HCT116 (cell line): ENCODE measurements at regions not wholly inside any gene's neighbourhood (a gene's known extent, or its start where the extent isn't known, plus 50 kb on each side); places are given as distances from the start of the nearest gene placed in this dataset.
"Not testable (repeated sequence)": the region's sequence is repeated elsewhere in the genome, so short reads cannot be mapped to it uniquely, and the experiment has no call there.

Experiments
- ATAC-seq: fragments of 200-7000 bp; cut with Tn5 transposase; 2 replicates; pipeline ENCODE4 v1.9.1; 2020; ENCODE audit warnings: mild to moderate bottlenecking, moderate library complexity
- BruUV-seq: library from RNA; stranded (reverse); fragments of 400-500 nt; replicated peaks from 2 replicates; lab custom pipeline; 2021; lab: Mats Ljungman, UMichigan
- CTCF ChIA-PET: fragments of 300-600 bp; sonication (Branson Sonifier 250); formaldehyde crosslinking; loops from one replicate; lab custom pipeline; 2021; ENCODE audit warnings: antibody characterized with exemption; lab: Charles Lee
- POLR2A ChIA-PET: fragments of 300-600, 350-600 bp; sonication (Branson Sonifier 250); formaldehyde crosslinking; loops from one replicate; lab custom pipeline; 2021; ENCODE audit warnings: antibody characterized with exemption; lab: Charles Lee
- RAD21 ChIA-PET, 2 experiments: fragments of 300-600 bp; sonication (Branson Sonifier 250); formaldehyde crosslinking; loops; one replicate each; lab custom pipeline; 2023; ENCODE audit warnings: low total read pairs in 2 of 2; ENCODE audit not compliant: uncharacterized antibody in 2 of 2, unreplicated experiment in 2 of 2, low non-redundant PET in 1 of 2; lab: Charles Lee
- DNase-seq: peaks from one replicate; pipeline ENCODE4 v3.0.0-alpha.2; 2010; ENCODE audit warnings: low read depth, low spot score
- H2AFZ ChIP-seq: fragments of 200-600 bp; shearing (Covaris generic), sonication (generic); 2 replicates; pipeline ENCODE4 v1.6.1; 2017; ENCODE audit warnings: low read depth, mixed run types, mixed read lengths, antibody characterized with exemption, low read length; ENCODE audit not compliant: poor library complexity, severe bottlenecking
- H3K27ac ChIP-seq: 2 replicates; pipeline ENCODE4 v1.5.1; 2012; ENCODE audit warnings: low read depth, low read length
- H3K27me3 ChIP-seq: fragments of 200-600 bp; sonication (generic); 2 replicates; pipeline ENCODE4 v1.6.1; 2016; ENCODE audit warnings: mixed run types, low read length, mixed read lengths; ENCODE audit not compliant: insufficient read depth
- H3K36me3 ChIP-seq, 2 experiments: fragments of 200-500 bp in 1 of 2; fragments of 200-600 bp in 1 of 2; sonication (Bioruptor generic) in 1 of 2; sonication (generic) in 1 of 2; 2 replicates each; pipeline versions ENCODE4 v1.5.1 to v1.6.1; 2014 to 2016; ENCODE audit warnings: low read length in 2 of 2, inconsistent platforms in 1 of 2, mixed read lengths in 1 of 2, mixed run types in 1 of 2; ENCODE audit not compliant: insufficient read depth in 2 of 2, control insufficient read depth in 1 of 2
- H3K4me1 ChIP-seq, 2 experiments: fragments of 200-600 bp in 1 of 2; sonication (generic) in 1 of 2; 2 replicates each; pipeline versions ENCODE4 v1.5.1 to v1.6.1; 2012 to 2017; ENCODE audit warnings: low read length in 2 of 2, inconsistent platforms in 1 of 2, mild to moderate bottlenecking in 1 of 2, mixed read lengths in 1 of 2, mixed run types in 1 of 2, moderate library complexity in 1 of 2; ENCODE audit not compliant: insufficient read depth in 2 of 2, control insufficient read depth in 1 of 2
- H3K4me2 ChIP-seq: fragments of 200-600 bp; sonication (generic); 2 replicates; pipeline ENCODE4 v1.6.1; 2017; ENCODE audit warnings: mixed run types, low read length, mixed read lengths
- H3K4me3 ChIP-seq, 2 experiments: fragments of 200-600 bp in 1 of 2; sonication (generic) in 1 of 2; replicated peaks in 1 of 2; 2 replicates each; pipeline ENCODE4 v1.5.1; 2011 to 2016; ENCODE audit warnings: low read length in 2 of 2, control low read depth in 1 of 2, low read depth in 1 of 2, mild to moderate bottlenecking in 1 of 2, mixed read lengths in 1 of 2, mixed run types in 1 of 2
- H3K79me2 ChIP-seq: fragments of 200-600 bp; sonication (generic); 2 replicates; pipeline ENCODE4 v1.6.1; 2017; ENCODE audit warnings: mild to moderate bottlenecking, mixed run types, low read length, moderate library complexity, mixed read lengths; ENCODE audit not compliant: insufficient read depth
- H3K9ac ChIP-seq: fragments of 200-600 bp; sonication (generic); 2 replicates; pipeline ENCODE4 v1.6.1; 2016; ENCODE audit warnings: low read length, mixed read lengths
- H3K9me2 ChIP-seq: fragments of 200-600 bp; sonication (generic), shearing (Covaris generic); 2 replicates; pipeline ENCODE4 v1.6.1; 2017; ENCODE audit warnings: mixed run types, mild to moderate bottlenecking, moderate library complexity; ENCODE audit not compliant: insufficient read depth
- H3K9me3 ChIP-seq, 2 experiments: fragments of 200-500 bp in 1 of 2; fragments of 200-600 bp in 1 of 2; sonication (Bioruptor generic) in 1 of 2; sonication (generic) in 1 of 2; 2 replicates each; pipeline ENCODE4 v1.6.1; 2014 to 2017; ENCODE audit warnings: low read length in 2 of 2, mixed read lengths in 2 of 2, inconsistent platforms in 1 of 2, low read depth in 1 of 2, mild to moderate bottlenecking in 1 of 2, mixed run types in 1 of 2, moderate library complexity in 1 of 2; ENCODE audit not compliant: control insufficient read depth in 1 of 2, insufficient read depth in 1 of 2
- H4K20me1 ChIP-seq: fragments of 200-600 bp; sonication (generic), shearing (Covaris generic); 2 replicates; pipeline ENCODE4 v1.6.1; 2017; ENCODE audit warnings: mixed run types, mild to moderate bottlenecking, moderate library complexity; ENCODE audit not compliant: insufficient read depth
- CEBPB ChIP-seq: IDR thresholded peaks from 2 replicates; pipeline ENCODE4 v1.6.1; 2012; ENCODE audit warnings: low read depth
- JUND ChIP-seq: IDR thresholded peaks from 2 replicates; pipeline ENCODE4 v1.6.1; 2012
- SP1 ChIP-seq: IDR thresholded peaks from 2 replicates; pipeline ENCODE4 v1.6.1; 2012; ENCODE audit warnings: low read depth
- intact Hi-C: fragments of 100-400 bp; cut with micrococcal nuclease; formaldehyde crosslinking; loops from 2 replicates; pipeline ENCODE4 v1.10.0; 2022
- TF ChIP-seq, protein P1 (sequence below), 3 experiments: fragments of 200-600 bp in 1 of 3; sonication (generic) in 1 of 3; IDR thresholded peaks in 2 of 3; conservative IDR thresholded peaks in 1 of 3; 2 replicates each; pipeline ENCODE4 v1.5.1; 2012 to 2017; ENCODE audit warnings: low read depth in 2 of 3, low read length in 2 of 3, antibody characterized with exemption in 1 of 3, borderline replicate concordance in 1 of 3, control low read depth in 1 of 3, mild to moderate bottlenecking in 1 of 3, mixed read lengths in 1 of 3, mixed run types in 1 of 3, moderate library complexity in 1 of 3; ENCODE audit not compliant: insufficient read depth in 1 of 3

DNA sequence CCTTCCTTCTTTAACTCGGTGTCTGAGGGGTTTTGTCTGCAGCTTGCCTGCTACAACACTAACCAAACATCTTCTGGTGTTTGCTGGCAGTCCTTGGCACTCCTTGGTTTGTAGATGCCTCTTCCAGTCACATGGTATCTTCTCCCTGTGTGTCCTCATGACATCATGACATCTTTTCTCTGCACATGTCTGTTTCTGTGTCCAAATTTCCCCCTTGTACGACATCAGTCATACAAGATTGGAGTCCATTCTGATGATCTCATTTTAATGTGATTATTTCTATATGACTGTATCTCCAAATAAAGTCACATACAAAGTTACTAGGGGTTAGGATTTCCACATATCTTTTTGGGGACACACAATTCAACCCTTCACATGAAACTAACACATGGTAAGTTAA, 152.3 kb upstream of the LRRN1 start (continued):
- TF ChIP-seq, protein P1, sequence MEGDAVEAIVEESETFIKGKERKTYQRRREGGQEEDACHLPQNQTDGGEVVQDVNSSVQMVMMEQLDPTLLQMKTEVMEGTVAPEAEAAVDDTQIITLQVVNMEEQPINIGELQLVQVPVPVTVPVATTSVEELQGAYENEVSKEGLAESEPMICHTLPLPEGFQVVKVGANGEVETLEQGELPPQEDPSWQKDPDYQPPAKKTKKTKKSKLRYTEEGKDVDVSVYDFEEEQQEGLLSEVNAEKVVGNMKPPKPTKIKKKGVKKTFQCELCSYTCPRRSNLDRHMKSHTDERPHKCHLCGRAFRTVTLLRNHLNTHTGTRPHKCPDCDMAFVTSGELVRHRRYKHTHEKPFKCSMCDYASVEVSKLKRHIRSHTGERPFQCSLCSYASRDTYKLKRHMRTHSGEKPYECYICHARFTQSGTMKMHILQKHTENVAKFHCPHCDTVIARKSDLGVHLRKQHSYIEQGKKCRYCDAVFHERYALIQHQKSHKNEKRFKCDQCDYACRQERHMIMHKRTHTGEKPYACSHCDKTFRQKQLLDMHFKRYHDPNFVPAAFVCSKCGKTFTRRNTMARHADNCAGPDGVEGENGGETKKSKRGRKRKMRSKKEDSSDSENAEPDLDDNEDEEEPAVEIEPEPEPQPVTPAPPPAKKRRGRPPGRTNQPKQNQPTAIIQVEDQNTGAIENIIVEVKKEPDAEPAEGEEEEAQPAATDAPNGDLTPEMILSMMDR (IDR thresholded peaks at IDR 0.05 in 2 of 3, conservative IDR thresholded peaks at IDR 0.05 in 1 of 3; ENCODE audit: borderline replicate concordance in 1 of 3, insufficient read depth in 1 of 3, low read depth in 2 of 3, low read length in 2 of 3) = no peak
- TF ChIP-seq SP1 (no peak), CEBPB (no peak), JUND (no peak)
- TF ChIP-seq, all 23 proteins: peak for 0

DNA sequence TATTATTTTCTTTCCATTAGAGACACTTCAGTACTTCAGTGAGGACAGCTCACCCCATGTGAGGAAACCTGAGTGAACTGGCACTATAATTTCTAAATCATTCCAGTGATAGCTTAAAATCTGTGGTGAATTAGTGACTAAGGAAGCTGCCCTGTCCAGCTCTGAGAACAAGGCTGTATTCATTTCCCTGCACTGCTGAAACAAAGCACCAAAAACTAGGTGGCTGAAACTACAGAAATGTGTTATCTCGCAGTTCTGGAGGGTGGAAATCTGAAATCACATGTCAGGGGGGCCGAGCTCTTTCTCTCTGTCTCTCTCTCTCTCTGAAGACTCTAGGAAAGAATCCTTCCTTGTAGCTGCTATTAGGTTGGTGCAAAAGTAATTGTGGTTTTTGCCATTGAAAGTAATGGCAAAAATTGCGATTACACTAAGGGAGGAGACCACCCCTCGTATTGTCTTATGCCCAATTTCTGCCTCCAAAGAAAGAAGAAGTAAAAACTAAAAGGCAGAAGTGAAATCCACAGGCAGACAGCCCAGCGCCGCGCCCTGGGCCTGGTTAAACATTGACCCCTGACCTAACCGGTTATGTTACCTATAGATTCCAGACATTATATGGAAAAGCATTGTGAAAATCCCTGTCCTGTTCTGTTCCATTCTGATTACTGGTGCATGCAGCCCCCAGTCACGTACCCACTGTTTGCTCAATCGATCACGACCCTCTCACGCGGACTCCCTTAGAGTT, 153.0 kb upstream of the LRRN1 start:
- ATAC-seq, H3K36me3 ChIP-seq, H3K4me3 ChIP-seq, H4K20me1 ChIP-seq, intact Hi-C loops, POLR2A ChIA-PET, CTCF ChIA-PET, DNase-seq, H3K79me2 ChIP-seq, H3K27ac ChIP-seq, RAD21 ChIA-PET, H3K27me3 ChIP-seq, H3K9me2 ChIP-seq, H2AFZ ChIP-seq, BruUV-seq, H3K9ac ChIP-seq, H3K4me1 ChIP-seq, H3K4me2 ChIP-seq: not testable (repeated sequence)
- peaks cover 9 to 11% of the 10 kb centered on the region in 2 experiments; a peak in 2 of 4 replicates for H3K9me3 ChIP-seq
